A549 (cell line): ENCODE measurements at regions not wholly inside any gene's neighbourhood (a gene's known extent, or its start where the extent isn't known, plus 50 kb on each side); places are given as distances from the start of the nearest gene placed in this dataset.

Experiments used
- ATAC-seq, 2 experiments: fragments of 200-7000 bp in 1 of 2; fragments of >200 bp in 1 of 2; cut with Nextera tagmentation in 1 of 2; cut with Tn5 transposase in 1 of 2; 3 replicates each; pipeline versions ENCODE4 v1.8.0 to v1.9.1; 2018 to 2020; ENCODE audit warnings: mild to moderate bottlenecking in 1 of 2, moderate library complexity in 1 of 2
- CTCF ChIA-PET: fragments of 300-600 bp; sonication (Branson Sonifier 250); formaldehyde crosslinking; extraction: SDS; loops from one replicate; lab custom pipeline; 2021; ENCODE audit warnings: antibody characterized with exemption, inconsistent platforms; lab: Yijun Ruan, JAX
- POLR2A ChIA-PET: fragments of 350-600 bp; formaldehyde crosslinking; extraction: SDS; loops from one replicate; lab custom pipeline; 2021; ENCODE audit warnings: antibody characterized with exemption, inconsistent platforms; lab: Yijun Ruan, JAX
- DNase-seq, 2 experiments: peaks; one replicate each; pipeline versions ENCODE4 v3.0.0 to v3.0.0-alpha.2; 2011 to 2016; ENCODE audit warnings: low read depth in 1 of 2, low spot score in 1 of 2
- FAIRE-seq: peaks from 2 replicates; lab custom pipeline; 2011; peaks lifted over from hg19 to GRCh38; lab: Jason Lieb, UNC
- H3K27ac ChIP-seq, 2 experiments: fragments of >200 bp; sonication (Bioruptor Twin); formaldehyde crosslinking; 3 replicates each; pipeline ENCODE4 v1.5.1; 2016 to 2017
- H3K4me1 ChIP-seq: fragments of >200 bp; sonication (Bioruptor Twin); formaldehyde crosslinking; 3 replicates; pipeline ENCODE4 v1.6.1; 2016
- H3K4me2 ChIP-seq: fragments of >200 bp; sonication (Bioruptor Twin); formaldehyde crosslinking; 3 replicates; pipeline ENCODE4 v1.6.1; 2016
- H3K4me3 ChIP-seq: fragments of >200 bp; sonication (Bioruptor Twin); formaldehyde crosslinking; 3 replicates; pipeline ENCODE4 v1.5.1; 2016
- H3K9me3 ChIP-seq: fragments of >200 bp; sonication (Bioruptor Twin); formaldehyde crosslinking; 3 replicates; pipeline ENCODE4 v1.6.1; 2016
- BCL3 ChIP-seq: fragments of >200 bp; sonication (Bioruptor Twin); formaldehyde crosslinking; IDR thresholded peaks from 3 replicates; pipeline ENCODE4 v1.6.1; 2016
- BHLHE40 ChIP-seq: IDR thresholded peaks from 2 replicates; pipeline ENCODE4 v1.6.1; 2012; ENCODE audit warnings: low read depth, low read length, inconsistent platforms
- CHD2 ChIP-seq: fragments of 150-350 bp; IDR thresholded peaks from 2 replicates; pipeline ENCODE4 v1.6.1; 2014; ENCODE audit warnings: low read length; ENCODE audit not compliant: partially characterized antibody
- E2F6 ChIP-seq: IDR thresholded peaks from 2 replicates; pipeline ENCODE4 v1.6.1; 2012; ENCODE audit warnings: low read depth, borderline replicate concordance
- ELK1 ChIP-seq: fragments of 150-350 bp; IDR thresholded peaks from 2 replicates; pipeline ENCODE4 v1.6.1; 2014; ENCODE audit warnings: low read depth, mild to moderate bottlenecking, low read length
- FOSL2 ChIP-seq, 2 experiments: fragments of 450-650 bp in 1 of 2; fragments of >200 bp in 1 of 2; sonication (Bioruptor Twin) in 1 of 2; formaldehyde crosslinking; IDR thresholded peaks; 2 replicates each; pipeline versions ENCODE4 v1.5.0 to v1.6.1; 2016 to 2020; ENCODE audit warnings: mild to moderate bottlenecking in 1 of 2, moderate library complexity in 1 of 2
- FOXS1 ChIP-seq: fragments of 250-450 bp; sonication (Bioruptor Pico); IDR thresholded peaks from 2 replicates; pipeline ENCODE4 v1.5.0; 2020; ENCODE audit warnings: mild to moderate bottlenecking, moderate library complexity
- GATA3 ChIP-seq: IDR thresholded peaks from 2 replicates; pipeline ENCODE4 v1.6.1; 2012; ENCODE audit warnings: borderline replicate concordance
- HDAC2 ChIP-seq: fragments of 200-600 bp; sonication (generic); IDR thresholded peaks from 2 replicates; pipeline ENCODE4 v1.6.1; 2016
- HES2 ChIP-seq: fragments of >200 bp; sonication (Bioruptor Twin); formaldehyde crosslinking; IDR thresholded peaks from 2 replicates; pipeline ENCODE4 v1.6.1; 2016
- JUNB ChIP-seq: fragments of >200 bp; sonication (Bioruptor Twin); formaldehyde crosslinking; IDR thresholded peaks from 2 replicates; pipeline ENCODE4 v1.6.1; 2016
- KDM5A ChIP-seq: fragments of 200-600 bp; sonication (generic); IDR thresholded peaks from 2 replicates; pipeline ENCODE4 v1.6.1; 2016; ENCODE audit warnings: antibody characterized with exemption, mild to moderate bottlenecking
- NFE2L2 ChIP-seq: fragments of 150-350 bp; conservative IDR thresholded peaks from 2 replicates; pipeline ENCODE4 v1.6.1; 2014; ENCODE audit warnings: low read length
- PBX3 ChIP-seq: IDR thresholded peaks from 2 replicates; pipeline ENCODE4 v1.6.1; 2012
- POLR2AphosphoS2 ChIP-seq: conservative IDR thresholded peaks from 2 replicates; pipeline ENCODE4 v1.6.1; 2012; ENCODE audit warnings: low read length, improper control_type of control experiment, inconsistent platforms
- RAD21 ChIP-seq, 2 experiments: fragments of >200 bp in 1 of 2; sonication (Bioruptor Twin) in 1 of 2; formaldehyde crosslinking in 1 of 2; IDR thresholded peaks in 1 of 2; conservative IDR thresholded peaks in 1 of 2; 2 replicates in 1 of 2; 3 replicates in 1 of 2; pipeline ENCODE4 v1.6.1; 2012 to 2018; ENCODE audit warnings: inconsistent platforms in 1 of 2
- RCOR1 ChIP-seq: fragments of 150-350 bp; IDR thresholded peaks from 2 replicates; pipeline ENCODE4 v1.6.1; 2014; ENCODE audit warnings: antibody characterized with exemption, low read length, low read depth
- REST ChIP-seq: fragments of 200-600 bp; sonication (generic); IDR thresholded peaks from 2 replicates; pipeline ENCODE4 v1.6.1; 2016; ENCODE audit warnings: antibody characterized with exemption, mild to moderate bottlenecking, moderate library complexity
- WGBS: methylation state at CpG from one replicate; pipeline ENCODE4 v1.1.6; 2017; ENCODE audit errors: missing lambda C conversion rate; 5-methylcytosine and 5-hydroxymethylcytosine counted together

GRCh38 chr1:209383907-209384709 lies 199.4 kb upstream of the CAMK1G start:
- no peaks in the 10 kb centered on the region for H3K9me3 ChIP-seq
- FAIRE-seq (no peak), DNase-seq (no peak), ATAC-seq (no peak)
- H3K27ac ChIP-seq: peak overlapping the region in 1 of 2 experiments; percentile 28; a peak in 2 of 6 replicates
- 87% methylated on average over 5 of the region's 5 CpGs for WGBS
- ChIA-PET POLR2A (no interaction called here), CTCF (interaction anchor here (0.5 to 1.7 kb wide), 6 partner anchors 11 to 1420 kb away, joined by 3 to 5 read pairs (median 3); no protein-coding TSS in a partner anchor)
- H3K4me2 ChIP-seq: no peak overlapping the region
- H3K4me1 ChIP-seq: peaks cover 12% of the 10 kb centered on the region
- no peak overlapping the region for H3K4me3 ChIP-seq
- TF ChIP-seq NFE2L2: no peak
- TF ChIP-seq HDAC2: no peak
- no peak for TF ChIP-seq HES2
- TF ChIP-seq BCL3: no peak
- TF ChIP-seq KDM5A: no peak
- no peak for TF ChIP-seq RCOR1
- TF ChIP-seq ELK1: no peak
- no peak for TF ChIP-seq PBX3
- no peak for TF ChIP-seq JUNB
- no peak for TF ChIP-seq FOXS1 (CRISPR knock-in tag)
- TF ChIP-seq BHLHE40: no peak
- TF ChIP-seq REST: no peak
- TF ChIP-seq POLR2AphosphoS2: no peak
- TF ChIP-seq FOSL2 (IDR thresholded peaks at IDR 0.05): no peak
- no peak for TF ChIP-seq FOSL2 (CRISPR knock-in tag; IDR thresholded peaks at IDR 0.05)
- TF ChIP-seq GATA3: no peak
- no peak for TF ChIP-seq RAD21 (conservative IDR thresholded peaks at IDR 0.05 in 1 of 2, IDR thresholded peaks at IDR 0.05 in 1 of 2)
- TF ChIP-seq CHD2: no peak
- no peak for TF ChIP-seq E2F6
